ENCODE measurements at regions not wholly inside any gene's neighbourhood (a gene's known extent, or its start where the extent isn't known, plus 50 kb on each side); places are given as distances from the start of the nearest gene placed in this dataset.

DNA sequence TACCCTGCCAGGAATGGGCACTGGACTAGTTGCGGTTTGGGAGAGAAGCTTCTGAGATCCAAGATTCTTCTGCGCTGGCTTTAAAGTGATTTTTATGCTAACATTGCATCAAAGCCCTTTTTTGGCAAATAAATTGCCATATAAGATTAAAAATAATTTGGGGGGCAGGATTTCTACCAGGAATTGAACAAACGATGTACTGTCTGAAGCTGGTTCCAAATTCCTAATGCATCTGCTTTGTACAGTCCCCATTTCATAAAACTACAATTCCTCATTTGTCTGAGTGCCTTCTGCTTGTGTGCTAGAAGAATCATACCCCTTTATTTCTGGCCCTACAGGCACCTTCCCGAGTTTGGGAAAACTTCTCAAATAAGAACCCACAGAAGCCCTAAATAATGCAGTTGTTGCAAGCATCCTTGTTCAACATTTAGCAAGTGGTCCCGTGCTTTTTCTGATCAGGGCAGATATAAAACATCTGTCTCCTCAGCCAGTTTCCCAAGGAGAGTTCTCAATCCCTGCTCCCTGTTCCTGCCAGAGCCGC, 349.7 kb downstream of the PTEN start:
- intact Hi-C loops (cut with DNase I), result no loop called here
- no peak for TF ChIP-seq CTCF (IDR thresholded peaks at IDR 0.05; ENCODE audit: borderline replicate concordance, extremely low read depth, insufficient read depth)
- DNase-seq (no peak), FAIRE-seq (no peak)
- Histone ChIP-seq H3K4me1 (ENCODE audit: control insufficient read depth in 2 of 3, insufficient read depth in 2 of 3, low read depth in 1 of 3, low read length in 3 of 3) (no peaks in the 10 kb centered on the region), H3K9ac (ENCODE audit: low read length in 3 of 3) (no peak overlapping the region), H3K4me3 (ENCODE audit: low read length in 3 of 3) (no peak overlapping the region), H3K9me3 (ENCODE audit: control insufficient read depth in 2 of 3, insufficient read depth in 1 of 3, low read length in 3 of 3) (no peaks in the 10 kb centered on the region), H3K36me3 (ENCODE audit: control insufficient read depth in 2 of 3, insufficient read depth in 3 of 3, low read length in 3 of 3) (no peaks in the 10 kb centered on the region), H3K27ac (ENCODE audit: low read depth in 2 of 2, low read length in 2 of 2) (no peak overlapping the region), H3K27me3 (ENCODE audit: control insufficient read depth, insufficient read depth, low read length) (no peaks in the 10 kb centered on the region)

DNA sequence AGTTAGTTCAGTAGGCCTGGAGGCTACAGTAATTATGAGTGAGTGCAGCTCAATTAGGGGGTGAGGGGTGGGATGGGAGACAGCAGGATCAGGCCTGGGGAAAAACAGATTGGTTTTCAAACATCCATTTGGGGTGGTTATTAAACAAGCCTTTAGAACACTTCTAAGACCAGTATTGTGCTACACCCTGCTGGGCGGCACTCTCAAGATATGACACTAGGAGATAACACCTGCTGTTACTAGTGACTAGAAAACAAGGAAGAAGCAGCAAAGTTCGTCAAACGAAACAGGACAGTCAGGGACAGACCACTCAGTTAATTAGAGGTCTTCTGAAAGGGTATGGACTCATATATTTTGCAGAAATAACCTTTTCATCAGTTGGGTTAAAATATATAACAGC, 353.6 kb downstream of the PTEN start:
- no peak overlapping the region for H3K4me3 ChIP-seq (ENCODE audit: low read length in 3 of 3)
- intact Hi-C loops (cut with DNase I), result no loop called here
- H3K9me3 ChIP-seq (ENCODE audit: control insufficient read depth in 2 of 3, insufficient read depth in 1 of 3, low read length in 3 of 3), result no peaks in the 10 kb centered on the region
- FAIRE-seq (no peak), DNase-seq (no peak)
- H3K36me3 ChIP-seq (ENCODE audit: control insufficient read depth in 2 of 3, insufficient read depth in 3 of 3, low read length in 3 of 3), result no peaks in the 10 kb centered on the region
- no peak overlapping the region for H3K9ac ChIP-seq (ENCODE audit: low read length in 3 of 3)
- H3K27me3 ChIP-seq (ENCODE audit: control insufficient read depth, insufficient read depth, low read length), result no peaks in the 10 kb centered on the region
- TF ChIP-seq CTCF (IDR thresholded peaks at IDR 0.05; ENCODE audit: borderline replicate concordance, extremely low read depth, insufficient read depth), result no peak
- no peak overlapping the region for H3K27ac ChIP-seq (ENCODE audit: low read depth in 2 of 2, low read length in 2 of 2)
- no peaks in the 10 kb centered on the region for H3K4me1 ChIP-seq (ENCODE audit: control insufficient read depth in 2 of 3, insufficient read depth in 2 of 3, low read depth in 1 of 3, low read length in 3 of 3)

DNA sequence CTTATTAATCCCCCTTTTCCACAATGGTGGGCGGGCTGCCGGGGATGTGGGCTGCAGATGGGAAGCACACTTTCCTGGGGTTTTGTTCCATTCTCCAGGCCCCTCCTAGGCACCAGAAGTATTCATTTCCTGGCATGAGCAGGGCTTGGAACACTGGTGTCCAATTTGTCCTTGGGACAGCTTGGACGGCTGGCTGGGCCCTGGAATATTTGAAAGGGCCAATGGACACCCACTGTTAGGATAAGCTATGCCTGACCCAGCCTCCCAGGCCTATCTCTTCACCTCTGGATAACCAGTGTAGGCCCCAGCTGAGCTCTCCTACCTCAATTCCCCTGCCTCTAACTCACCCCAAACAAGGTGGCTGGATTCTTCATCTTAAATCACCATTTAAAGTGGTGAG, 354.9 kb downstream of the PTEN start:
- H3K27ac ChIP-seq (ENCODE audit: low read depth in 2 of 2, low read length in 2 of 2), result no peak overlapping the region
- no peak overlapping the region for H3K4me3 ChIP-seq (ENCODE audit: low read length in 3 of 3)
- H3K27me3 ChIP-seq (ENCODE audit: control insufficient read depth, insufficient read depth, low read length), result no peaks in the 10 kb centered on the region
- H3K9me3 ChIP-seq (ENCODE audit: control insufficient read depth in 2 of 3, insufficient read depth in 1 of 3, low read length in 3 of 3), result no peaks in the 10 kb centered on the region
- no peak for TF ChIP-seq CTCF (IDR thresholded peaks at IDR 0.05; ENCODE audit: borderline replicate concordance, extremely low read depth, insufficient read depth)
- H3K36me3 ChIP-seq (ENCODE audit: control insufficient read depth in 2 of 3, insufficient read depth in 3 of 3, low read length in 3 of 3), result no peaks in the 10 kb centered on the region
- H3K9ac ChIP-seq (ENCODE audit: low read length in 3 of 3), result no peak overlapping the region
- no peak for FAIRE-seq
- no peaks in the 10 kb centered on the region for H3K4me1 ChIP-seq (ENCODE audit: control insufficient read depth in 2 of 3, insufficient read depth in 2 of 3, low read depth in 1 of 3, low read length in 3 of 3)
- intact Hi-C loops (cut with DNase I), result no loop called here
- DNase-seq, result no peak

DNA sequence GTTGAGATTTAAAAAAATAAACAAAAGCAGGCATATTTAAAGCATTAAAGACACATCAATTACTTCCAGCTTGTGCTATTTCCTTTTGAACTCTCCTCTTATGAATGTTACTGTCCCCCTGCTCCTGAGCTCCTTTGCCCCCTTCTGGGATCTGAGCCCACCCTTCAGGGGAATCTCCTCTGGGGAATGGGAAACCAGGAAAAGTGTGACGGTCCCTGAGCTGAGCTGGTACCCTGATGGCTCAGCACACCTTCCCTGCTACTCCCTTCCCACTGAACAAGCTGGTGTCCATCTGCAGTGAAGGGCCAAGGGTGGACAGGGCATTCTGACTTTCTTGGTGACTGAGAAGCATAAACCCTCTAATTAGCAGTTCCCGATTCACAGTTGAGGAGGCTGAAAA, 356.3 kb downstream of the PTEN start:
- no peak for TF ChIP-seq CTCF (IDR thresholded peaks at IDR 0.05; ENCODE audit: borderline replicate concordance, extremely low read depth, insufficient read depth)
- no peak overlapping the region for H3K27ac ChIP-seq (ENCODE audit: low read depth in 2 of 2, low read length in 2 of 2)
- H3K9me3 ChIP-seq (ENCODE audit: control insufficient read depth in 2 of 3, insufficient read depth in 1 of 3, low read length in 3 of 3), result no peaks in the 10 kb centered on the region
- DNase-seq (no peak), FAIRE-seq (no peak)
- intact Hi-C loops (cut with DNase I), result no loop called here
- H3K27me3 ChIP-seq (ENCODE audit: control insufficient read depth, insufficient read depth, low read length), result no peaks in the 10 kb centered on the region
- H3K9ac ChIP-seq (ENCODE audit: low read length in 3 of 3), result no peak overlapping the region
- no peaks in the 10 kb centered on the region for H3K4me1 ChIP-seq (ENCODE audit: control insufficient read depth in 2 of 3, insufficient read depth in 2 of 3, low read depth in 1 of 3, low read length in 3 of 3)
- H3K4me3 ChIP-seq (ENCODE audit: low read length in 3 of 3), result no peak overlapping the region
- H3K36me3 ChIP-seq (ENCODE audit: control insufficient read depth in 2 of 3, insufficient read depth in 3 of 3, low read length in 3 of 3), result no peaks in the 10 kb centered on the region

All from kidney (tissue), 13 donors.